ENCODE measurements at regions not wholly inside any gene's neighbourhood (a gene's known extent, or its start where the extent isn't known, plus 50 kb on each side); places are given as distances from the start of the nearest gene placed in this dataset.

- TF ChIP-seq REST (IDR thresholded peaks at IDR 0.05; ENCODE audit: insufficient read depth in 1 of 2, low read depth in 2 of 2, low read length in 1 of 2) (no peak), CTCF (IDR thresholded peaks at IDR 0.05) (no peak), TCF7L2 (IDR thresholded peaks at IDR 0.05; ENCODE audit: low read depth, low read length) (no peak), POLR2AphosphoS5 (IDR thresholded peaks at IDR 0.05; ENCODE audit: low read depth, low read length) (no peak)
These were observed 131.9 kb downstream of the EXOC5 start for GRCh38 chr14:57136669-57137328.
